NCI-H1436 treated with DMSO at 0.1 percent for 48 hours (cell line): ENCODE measurements at regions not wholly inside any gene's neighbourhood (a gene's known extent, or its start where the extent isn't known, plus 50 kb on each side); places are given as distances from the start of the nearest gene placed in this dataset.
"Not testable (repeated sequence)": the region's sequence is repeated elsewhere in the genome, so short reads cannot be mapped to it uniquely, and the experiment has no call there.

Source experiments
- DNase-seq: peaks from one replicate; lab custom pipeline; 2025; lab: John Stamatoyannopoulos, UW

DNA sequence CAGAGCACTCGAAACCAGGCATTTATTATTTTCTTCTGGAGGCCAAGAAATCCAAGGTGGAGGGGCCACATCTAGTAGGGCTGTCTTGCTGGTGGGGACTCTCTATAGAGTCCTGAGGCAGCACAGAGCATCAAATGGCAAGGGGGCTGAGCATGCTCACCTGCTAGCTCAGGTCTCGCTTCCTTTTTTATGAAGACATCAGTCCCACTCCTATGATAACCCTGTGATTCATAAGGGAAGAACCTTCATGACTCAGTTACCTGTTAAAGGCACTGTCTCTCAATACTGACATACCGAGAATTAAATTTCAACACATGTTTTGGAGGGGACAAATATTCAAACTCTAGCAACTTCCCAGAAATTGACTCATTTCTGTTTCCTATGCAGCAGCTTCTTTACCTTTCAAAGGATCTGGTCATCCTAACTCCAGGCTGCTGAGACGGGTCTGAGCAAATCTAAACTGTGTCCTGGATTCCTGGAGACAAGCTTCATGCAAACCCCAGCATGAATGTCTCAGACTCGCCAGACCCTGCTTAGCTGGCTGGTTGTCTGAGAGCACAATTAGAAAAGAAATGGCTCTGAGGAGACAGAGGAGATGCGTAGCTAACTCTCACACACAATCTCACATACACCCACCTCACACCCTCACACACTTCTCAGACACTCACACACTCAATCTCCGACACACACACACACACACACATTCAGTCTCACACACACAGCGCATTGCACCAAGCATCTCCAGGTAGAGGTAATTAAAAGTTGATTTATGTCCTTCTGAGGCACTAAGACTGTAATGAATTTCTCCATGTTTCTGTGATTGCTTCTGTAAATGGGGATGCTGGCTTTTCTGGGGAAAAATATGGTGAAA, 280.8 kb downstream of the BCL2L11 start:
- not testable (repeated sequence) for DNase-seq

DNA sequence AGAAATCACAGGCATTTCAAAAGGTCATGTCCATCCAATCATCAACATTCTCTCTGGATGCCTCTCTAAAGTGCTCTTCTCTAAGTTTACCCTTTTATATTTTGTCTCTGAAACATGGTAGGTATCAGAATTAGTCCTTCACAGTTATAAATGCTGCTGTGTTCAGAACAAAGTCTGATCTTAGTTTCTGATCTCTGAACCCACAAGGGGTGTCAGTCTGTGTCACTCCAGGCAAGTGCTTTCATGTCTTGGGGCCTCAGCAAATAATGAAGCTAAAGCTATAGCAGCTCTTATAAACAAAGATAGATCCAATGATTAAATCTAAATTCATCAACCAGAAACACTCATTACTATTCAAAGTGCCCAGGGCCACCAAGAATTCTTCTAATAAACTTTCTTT, 281.7 kb downstream of the BCL2L11 start:
- not testable (repeated sequence) for DNase-seq

DNA sequence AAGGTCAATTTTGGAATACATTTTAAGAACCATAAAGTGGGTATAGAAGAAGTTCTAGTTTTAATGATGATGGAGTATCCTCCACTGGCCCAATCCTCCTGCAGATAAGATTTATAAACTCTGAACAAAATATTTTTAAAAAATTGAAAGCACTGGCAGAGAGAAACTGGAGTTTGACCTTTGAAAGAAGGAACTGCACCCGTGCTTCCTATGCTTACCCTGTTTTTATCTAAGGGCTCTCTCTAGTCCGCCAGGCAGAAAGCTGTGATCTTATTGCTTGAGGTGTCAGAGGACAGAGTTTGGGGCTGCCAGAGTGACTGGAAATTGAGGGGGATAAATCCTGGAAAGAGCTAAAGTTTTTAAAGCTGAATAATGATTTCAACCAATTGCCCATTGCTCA, 282.6 kb downstream of the BCL2L11 start:
- not testable (repeated sequence) for DNase-seq

DNA sequence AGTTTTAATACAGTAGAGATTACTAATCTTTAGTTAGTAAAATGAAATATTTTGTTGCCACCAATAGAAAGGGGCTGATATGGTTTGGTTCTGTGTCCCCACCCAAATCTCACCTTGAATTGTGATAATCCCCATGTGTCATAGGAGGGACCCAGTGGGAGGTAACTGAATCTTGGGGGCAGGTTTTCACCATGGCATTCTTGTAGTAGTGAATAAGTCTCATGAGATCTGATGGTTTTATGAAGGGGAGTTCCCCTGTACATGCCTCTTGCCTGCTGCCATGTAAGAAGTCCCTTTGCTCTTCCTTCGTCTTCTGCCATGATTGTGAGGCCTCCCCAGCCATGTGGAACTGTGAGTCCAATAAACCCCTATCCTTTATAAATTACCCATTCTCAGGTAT, 285.9 kb downstream of the BCL2L11 start:
- not testable (repeated sequence) for DNase-seq

DNA sequence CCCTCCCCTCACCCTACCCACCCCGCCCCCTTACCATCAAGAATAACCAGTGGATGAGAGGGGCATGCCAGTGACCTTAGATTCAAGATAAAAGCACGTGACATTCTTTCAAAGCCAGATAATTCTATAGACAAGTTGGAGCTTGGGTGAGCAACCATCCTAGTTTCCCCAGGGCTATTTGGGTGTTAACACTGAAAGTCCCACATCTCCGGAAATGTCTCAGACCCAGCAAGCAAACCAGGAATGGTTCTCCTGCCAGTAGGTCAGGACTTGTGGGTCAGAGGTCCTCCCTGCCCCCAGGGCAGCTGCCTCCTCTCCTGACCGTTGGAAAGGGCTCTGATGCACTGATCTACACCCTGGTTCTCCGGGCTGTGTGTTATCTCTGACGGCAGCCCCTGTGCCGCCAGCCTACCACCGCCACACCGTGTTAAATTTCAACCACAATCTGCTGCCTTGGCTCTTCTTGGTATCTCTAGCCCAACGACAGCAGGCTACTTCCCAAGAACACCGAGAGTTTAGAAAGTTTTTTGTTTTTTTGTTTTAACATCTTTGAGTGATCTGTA, 287.0 kb downstream of the BCL2L11 start:
- DNase-seq = not testable (repeated sequence)

DNA sequence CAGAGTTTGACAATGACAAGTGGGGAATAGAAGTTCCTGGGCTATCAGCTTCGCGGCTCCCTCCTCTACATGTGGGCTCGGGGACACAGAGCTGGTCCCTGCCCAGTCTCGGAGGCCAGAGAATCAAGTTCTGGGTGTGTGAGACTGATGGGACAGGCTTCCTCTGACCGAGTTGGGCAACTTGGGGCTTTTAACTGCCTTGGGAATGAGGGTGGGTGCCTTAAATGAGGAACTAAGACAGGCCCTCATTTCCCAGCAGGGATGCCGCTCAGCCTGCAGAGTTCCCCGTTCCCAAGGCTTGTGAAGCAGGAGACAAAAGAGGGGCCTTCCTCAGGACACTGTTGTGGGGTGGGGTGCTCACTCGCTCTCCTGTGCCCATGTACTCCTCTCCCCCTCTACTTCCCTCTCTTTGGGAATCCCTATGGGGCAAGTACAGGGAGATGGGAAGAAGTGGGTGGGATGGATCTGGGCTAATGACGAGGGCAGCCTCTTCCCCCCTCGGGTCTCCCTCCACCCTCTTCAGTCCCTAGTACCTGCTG, 290.2 kb downstream of the BCL2L11 start:
- not testable (repeated sequence) for DNase-seq

DNA sequence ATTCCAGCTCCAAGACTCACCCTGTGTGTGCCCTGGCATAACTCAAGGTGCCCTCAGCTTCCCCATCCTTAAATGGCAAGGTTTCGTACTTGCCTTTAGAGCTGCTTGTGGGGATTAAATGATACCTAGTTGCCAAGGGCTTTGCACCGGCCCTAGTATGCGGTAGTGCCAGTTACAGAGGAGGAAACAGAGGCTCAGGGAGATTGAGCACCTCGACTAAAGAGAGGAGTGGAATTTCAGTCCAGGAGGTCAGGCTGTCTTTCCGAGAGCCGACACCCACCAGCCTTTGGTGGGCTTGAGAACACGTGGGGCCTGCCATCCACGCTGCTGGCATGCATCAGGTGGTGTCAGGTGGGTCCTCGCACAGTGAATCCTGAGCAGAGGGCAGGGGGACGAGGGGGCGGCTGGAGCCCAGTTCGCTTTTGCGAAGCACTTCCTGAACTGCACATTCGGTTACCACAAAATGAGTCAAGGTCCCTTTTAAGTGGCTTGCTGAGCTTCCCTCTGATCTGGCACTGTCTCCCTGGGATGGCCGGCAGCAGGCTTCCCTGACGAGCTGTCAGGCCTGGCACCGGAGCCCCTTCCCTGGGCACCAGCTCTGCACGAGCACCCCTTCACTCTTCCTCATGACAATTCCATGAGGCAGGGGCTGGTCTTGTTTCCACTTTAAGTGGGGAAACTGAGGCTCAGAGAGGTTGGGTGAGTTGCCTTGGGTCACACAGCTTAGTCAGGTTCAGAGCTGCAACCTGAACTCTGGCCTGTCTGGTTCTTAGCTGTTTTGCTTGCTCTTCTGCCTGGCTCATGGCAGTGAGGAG, 291.4 kb downstream of the BCL2L11 start:
- not testable (repeated sequence) for DNase-seq

DNA sequence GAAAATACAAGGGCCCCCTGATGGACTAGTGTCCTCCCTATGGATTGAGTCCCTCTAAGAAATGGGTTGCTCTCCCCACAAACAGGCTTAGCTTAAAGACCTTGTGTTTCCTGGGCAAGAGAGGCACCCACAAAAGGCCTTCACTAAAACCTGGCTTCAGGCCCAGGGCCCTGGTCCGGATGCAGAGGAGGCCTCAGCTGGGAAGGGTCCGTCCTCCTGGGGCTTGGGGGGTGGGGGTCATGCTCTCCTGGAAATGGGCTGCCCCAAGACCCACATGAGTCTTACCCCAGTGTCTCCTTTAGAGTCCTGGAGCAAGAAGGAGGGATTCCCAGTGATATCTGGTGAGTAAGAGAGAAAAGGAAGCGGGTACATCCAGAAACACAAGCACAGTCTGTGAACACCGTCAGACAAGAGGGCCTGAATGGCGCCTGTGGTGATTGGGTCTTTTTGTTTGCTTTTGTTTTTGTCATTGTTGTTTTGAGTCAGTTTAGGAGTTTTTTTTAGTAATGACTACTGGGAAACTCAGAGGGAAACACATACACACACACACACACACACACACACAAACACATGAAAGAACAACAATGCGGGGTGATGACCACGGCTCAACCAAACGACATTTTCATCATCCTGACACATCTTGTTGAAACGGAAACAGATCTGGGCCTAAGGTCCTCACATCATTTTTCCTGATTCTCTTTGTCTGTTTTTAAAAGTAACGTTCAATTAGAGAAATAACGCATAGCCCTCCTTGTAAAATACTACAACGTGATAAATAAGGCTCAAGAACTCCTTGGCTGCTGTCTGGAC, 292.3 kb downstream of the BCL2L11 start:
- DNase-seq = not testable (repeated sequence)

DNA sequence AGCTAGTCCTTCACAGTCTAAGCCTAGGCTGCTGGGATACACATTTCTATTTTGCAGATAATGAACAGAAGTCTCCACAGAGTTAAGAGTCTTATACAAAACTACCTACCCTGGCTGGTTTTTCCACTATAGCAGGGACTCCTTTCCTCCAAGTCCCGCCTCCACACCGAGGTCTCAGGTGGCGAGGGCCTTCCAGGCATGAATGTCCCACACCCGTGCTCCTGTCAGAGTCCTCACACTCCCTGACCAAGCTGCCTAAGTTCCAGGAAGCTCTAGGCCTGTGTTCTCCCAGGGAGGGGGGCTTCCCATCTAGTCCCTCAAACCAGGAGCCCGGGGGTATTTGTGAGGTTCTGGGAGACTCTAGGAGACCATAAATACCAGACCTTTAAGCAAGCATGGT, 293.2 kb downstream of the BCL2L11 start:
- DNase-seq = not testable (repeated sequence)

DNA sequence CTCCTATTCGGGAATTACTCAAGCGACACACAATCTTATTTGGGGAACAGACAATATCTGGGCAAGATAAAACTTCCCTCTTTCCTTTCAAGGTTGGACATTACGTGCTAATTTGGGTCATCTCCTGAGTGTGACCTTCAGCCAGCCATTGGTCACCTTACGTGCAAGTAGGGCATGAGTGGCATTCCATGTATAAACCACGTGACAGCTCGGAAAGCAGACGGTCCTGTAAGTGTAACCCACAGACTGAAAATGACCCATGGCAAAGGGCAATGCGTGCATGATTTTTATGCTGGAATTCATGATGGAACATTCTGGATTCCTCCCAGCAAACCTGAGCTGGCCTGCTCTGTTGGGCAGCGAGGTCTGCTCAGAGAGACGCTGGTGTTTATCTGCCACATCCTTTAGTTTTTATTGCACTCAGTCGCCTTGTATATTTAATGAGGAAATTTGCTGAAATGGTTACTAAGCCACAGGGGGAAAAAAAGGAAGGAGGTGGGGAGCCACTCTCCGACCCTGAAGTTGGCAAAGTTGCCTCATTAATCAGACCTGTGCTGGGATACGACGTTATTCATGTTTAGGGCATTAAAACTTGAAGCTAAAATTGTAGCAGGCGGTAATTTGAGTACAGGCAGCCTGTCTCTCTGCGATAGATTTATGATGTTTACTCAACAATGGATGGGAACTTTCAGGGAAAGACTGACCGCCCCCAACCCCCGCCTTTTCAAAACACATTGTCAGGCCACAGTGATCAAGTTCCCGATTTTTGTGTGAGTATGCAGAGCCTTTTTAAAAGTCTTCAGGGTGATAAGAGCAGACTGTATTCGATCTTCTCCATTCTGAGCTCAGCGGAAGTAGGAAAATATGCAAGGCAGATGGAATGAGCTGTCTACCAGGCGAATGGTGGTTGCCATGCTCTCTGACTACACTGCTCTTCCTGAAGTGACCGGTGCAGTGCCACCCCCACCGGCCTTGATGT, 295.3 kb downstream of the BCL2L11 start:
- not testable (repeated sequence) for DNase-seq

DNA sequence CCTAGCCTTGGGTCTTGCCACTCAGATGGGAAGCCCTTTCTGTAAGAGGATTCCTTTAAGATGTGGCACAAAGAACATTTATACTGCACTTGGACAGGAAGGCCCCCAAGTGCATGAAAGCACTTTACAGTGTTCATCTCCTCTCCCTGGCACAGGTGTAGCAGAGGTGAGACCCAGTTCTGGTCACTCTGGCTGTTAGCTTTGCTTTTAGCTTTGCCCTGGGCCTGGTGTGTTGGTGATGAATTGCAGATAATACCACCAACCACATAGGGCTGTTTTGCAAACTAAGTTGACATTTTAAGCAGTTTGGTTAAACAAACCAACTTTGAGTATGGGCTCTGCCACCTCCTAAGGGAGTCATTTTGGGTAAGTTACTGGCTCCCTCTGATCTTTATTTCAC, 296.3 kb downstream of the BCL2L11 start:
- DNase-seq = not testable (repeated sequence)

DNA sequence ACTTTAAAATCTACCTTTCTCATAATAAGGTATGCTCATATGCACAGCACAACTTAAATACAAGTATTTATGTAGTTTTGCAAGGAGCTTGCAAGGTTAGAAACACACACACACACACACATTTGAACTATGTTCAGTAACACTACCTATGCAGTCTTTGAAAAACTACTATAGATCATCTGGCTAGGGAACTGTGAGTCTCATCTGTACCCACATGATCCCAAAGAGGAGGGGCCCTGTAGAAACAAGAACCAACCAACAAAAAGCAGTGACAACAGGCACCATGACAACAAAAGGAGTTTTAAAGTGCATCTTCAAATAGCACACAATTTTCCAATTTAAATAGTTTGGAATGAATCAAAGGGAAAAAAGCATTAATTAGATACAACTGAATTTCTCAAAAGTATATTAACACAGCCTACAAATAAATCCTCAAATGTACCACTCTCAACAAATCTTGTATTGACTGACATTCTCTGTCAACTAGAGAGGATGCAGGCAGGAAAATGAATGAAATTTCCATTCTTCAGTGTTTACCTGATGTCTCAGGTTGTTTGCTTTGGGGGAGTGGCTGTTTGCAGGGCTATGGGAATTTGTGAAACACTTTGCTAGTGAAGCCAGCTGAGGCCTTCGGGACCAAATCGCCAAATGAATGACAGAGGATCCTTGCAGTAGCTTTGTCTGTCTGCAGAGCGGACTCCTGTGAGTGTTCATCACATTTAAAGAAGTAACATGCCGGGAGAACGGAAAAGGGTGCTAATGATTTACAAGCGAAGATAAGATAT, 297.6 kb downstream of the BCL2L11 start:
- not testable (repeated sequence) for DNase-seq

DNA sequence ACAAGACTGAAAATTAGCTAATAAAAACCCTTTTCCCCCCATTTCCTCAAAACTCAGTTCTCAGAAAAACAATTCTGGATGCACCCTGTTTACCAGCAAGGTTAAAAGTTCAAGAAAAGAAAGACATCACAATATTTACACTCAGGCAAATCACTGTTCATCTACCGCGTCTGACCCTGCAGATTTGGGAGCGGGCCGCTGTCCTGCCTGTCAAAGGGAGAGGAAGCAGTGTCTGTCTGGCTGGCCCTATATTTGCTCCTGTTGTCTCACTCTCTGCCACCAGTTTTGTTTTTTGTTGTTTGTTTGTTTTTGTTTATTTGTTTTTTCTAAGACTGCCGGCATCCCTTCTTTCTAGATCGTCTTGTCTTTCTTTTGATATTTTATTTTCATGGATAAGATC, 299.4 kb downstream of the BCL2L11 start:
- not testable (repeated sequence) for DNase-seq

DNA sequence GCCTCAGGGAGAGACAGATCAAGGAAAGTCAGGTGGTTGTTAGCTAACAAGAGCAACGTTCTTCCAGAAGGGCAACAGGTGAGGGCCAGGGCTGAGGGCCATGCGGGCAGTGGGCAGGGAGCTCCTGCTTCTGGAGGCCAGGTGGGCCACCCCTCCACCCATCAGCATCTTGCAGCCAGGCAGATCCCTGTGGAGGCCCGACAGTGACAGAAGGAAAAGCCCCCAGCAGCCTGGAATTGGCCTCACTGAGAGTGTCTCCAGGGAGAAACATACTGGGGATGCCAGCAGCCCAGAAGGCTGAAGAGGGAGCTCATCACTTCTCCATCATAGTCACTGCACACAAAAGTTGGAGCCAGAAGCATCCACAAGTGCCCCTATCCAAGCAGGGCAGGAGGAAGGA, 300.1 kb downstream of the BCL2L11 start:
- DNase-seq = not testable (repeated sequence)

DNA sequence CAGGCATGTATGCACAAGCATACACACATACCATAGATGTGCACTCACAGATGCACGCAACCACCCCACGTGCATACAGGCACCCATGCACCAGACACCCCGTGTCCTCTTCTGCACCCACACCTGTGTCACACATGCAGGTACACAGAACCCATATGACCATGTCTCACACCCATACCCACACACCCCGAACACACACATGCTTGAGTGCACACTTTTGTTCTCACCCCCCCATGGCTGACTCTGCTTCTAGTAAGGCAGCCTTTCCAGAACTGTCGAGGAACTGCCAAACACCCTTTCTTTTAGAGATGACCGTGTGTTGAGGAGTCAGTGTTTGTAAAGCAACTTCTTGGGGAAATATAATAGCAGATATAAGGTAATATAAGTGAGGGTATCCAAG, 301.2 kb downstream of the BCL2L11 start:
- DNase-seq = not testable (repeated sequence)

DNA sequence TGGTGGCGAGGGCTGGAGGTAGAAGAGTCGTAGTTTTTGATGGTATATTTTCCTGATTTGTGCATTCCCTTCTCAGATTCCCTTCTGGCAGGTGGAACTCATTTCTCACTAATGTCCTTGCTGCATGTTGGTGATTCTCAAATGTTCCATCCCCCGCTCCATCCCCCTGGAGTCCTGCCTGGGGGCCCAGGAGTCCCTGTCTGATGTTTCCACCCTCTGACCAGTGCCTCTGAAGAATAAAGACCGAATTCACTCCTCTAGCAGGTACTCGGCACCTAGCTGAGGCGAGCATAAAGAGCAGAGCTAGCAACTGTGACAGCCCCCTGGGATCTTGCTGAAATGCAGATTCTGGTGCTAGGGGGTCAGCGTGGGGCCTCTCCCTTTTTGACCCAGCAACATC, 301.8 kb downstream of the BCL2L11 start:
- DNase-seq = not testable (repeated sequence)

DNA sequence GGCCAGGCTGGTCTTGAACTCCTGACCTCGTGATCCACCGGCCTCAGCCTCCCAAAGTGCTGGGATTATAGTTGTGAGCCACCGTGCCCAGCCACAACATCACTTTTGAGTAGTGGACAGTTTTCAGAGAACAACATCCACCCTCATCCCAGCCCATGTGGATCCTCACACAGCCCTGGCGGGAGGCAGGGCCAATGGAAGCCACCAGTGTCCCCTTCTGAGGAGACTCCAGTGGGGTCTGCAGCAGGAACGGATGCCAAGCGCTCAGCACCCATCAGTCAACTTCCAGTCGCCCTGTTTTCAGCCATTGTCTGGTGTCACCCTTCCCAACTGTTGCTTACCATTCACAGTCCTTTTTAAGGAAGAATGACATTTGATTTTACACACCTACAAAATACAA, 302.5 kb downstream of the BCL2L11 start:
- DNase-seq = not testable (repeated sequence)

DNA sequence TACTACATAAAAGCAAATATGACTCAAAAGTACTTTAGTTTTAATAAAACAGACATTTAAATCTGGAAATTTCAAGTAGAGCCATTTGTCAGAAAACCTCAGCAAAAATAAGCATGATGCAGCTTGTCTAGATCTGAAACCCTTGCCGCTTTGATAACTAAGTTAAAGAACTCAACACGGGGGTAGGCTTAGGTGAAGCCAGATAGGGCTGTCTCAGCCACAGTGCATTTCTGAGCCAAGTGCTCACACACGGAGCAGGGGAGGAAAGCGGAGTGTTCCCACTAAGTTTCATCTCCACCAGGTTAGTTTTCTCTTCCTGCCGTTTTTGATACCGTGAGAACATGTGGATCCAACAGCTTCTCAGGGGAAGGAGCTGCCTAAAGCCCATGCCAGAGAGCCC, 303.5 kb downstream of the BCL2L11 start:
- not testable (repeated sequence) for DNase-seq

DNA sequence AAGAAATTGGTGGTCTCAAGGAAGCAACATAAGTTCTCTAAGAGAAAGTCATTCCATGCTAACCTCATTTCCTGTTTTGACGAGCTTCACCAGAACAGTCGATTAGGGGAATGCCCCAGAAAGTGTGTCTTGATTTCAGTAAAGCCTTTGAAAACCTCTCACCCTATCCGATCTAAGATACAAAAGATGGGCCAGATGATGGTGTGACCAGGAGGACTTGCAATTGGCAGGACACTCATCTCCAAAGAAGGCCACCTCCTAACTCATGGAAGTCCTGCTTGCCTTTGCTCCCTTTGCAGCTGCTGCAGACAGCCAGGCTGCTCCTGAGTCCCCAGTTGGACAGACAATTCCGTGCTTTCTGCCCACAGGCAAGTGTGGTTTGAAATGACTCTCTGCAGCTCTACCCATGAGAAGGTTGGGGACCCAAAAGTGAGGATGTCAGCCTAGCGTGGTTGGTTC, 304.2 kb downstream of the BCL2L11 start:
- DNase-seq = not testable (repeated sequence)
